HL-60 (cell line): ENCODE measurements at regions not wholly inside any gene's neighbourhood (a gene's known extent, or its start where the extent isn't known, plus 50 kb on each side); places are given as distances from the start of the nearest gene placed in this dataset.

Experiments used
- GABPA ChIP-seq: IDR thresholded peaks from 2 replicates; pipeline ENCODE4 v1.6.1; 2012; ENCODE audit warnings: low read depth
- POLR2AphosphoS5 ChIP-seq: IDR thresholded peaks from 2 replicates; pipeline ENCODE4 v1.6.1; 2012; ENCODE audit warnings: low read depth
- TF ChIP-seq, protein P1 (sequence below): IDR thresholded peaks from one replicate; pipeline ENCODE4 v1.5.1; 2011; ENCODE audit warnings: low read length, control low read depth, inconsistent platforms; ENCODE audit not compliant: insufficient read depth

DNA sequence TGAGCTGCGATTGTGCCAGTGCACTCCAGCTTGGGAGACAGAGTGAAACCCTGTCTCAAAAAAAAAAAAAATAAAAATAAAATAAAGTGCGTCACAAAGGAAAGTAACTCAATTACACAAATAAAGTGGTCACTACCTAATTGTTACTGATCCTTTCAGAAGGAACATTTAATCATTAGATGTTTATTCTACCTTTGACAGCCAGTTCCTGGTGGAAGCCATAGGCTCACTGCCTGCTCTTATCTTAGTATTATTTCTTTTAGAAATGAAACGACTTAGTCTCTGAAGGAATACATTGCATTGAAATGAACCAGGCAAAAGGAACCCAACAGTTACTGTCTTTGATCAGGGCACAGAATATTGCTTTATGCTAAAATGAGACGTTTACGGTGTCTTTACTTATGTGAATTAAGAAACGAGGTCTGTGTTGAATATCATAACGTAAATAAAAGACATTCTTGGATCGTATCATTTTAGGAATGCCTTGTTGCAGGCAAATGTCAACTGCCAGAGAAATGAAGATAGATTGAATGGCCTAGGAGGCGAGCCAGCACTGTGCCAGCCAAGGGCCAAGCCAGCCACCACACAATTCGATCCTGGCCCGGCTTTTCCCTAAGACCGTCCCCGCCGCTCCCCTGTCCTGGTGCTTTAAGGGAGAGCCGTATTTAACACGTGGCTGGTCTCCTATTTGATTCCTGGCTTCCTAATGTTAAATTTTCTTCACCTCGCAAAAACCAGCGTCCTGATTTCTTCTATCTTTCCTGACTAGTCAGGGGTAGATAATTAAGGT, 136.7 kb upstream of the GMDS start:
- TF ChIP-seq, protein P1, sequence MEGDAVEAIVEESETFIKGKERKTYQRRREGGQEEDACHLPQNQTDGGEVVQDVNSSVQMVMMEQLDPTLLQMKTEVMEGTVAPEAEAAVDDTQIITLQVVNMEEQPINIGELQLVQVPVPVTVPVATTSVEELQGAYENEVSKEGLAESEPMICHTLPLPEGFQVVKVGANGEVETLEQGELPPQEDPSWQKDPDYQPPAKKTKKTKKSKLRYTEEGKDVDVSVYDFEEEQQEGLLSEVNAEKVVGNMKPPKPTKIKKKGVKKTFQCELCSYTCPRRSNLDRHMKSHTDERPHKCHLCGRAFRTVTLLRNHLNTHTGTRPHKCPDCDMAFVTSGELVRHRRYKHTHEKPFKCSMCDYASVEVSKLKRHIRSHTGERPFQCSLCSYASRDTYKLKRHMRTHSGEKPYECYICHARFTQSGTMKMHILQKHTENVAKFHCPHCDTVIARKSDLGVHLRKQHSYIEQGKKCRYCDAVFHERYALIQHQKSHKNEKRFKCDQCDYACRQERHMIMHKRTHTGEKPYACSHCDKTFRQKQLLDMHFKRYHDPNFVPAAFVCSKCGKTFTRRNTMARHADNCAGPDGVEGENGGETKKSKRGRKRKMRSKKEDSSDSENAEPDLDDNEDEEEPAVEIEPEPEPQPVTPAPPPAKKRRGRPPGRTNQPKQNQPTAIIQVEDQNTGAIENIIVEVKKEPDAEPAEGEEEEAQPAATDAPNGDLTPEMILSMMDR: no peak
- TF ChIP-seq POLR2AphosphoS5: no peak
- no peak for TF ChIP-seq GABPA
